GM19395 (cell line): ENCODE measurements at regions not wholly inside any gene's neighbourhood (a gene's known extent, or its start where the extent isn't known, plus 50 kb on each side); places are given as distances from the start of the nearest gene placed in this dataset.

Source experiments
- ATAC-seq: cut with Tn5 transposase; IDR thresholded peaks from one replicate; pipeline ENCODE4 v1.9.1; 2021; ENCODE audit warnings: mild to moderate bottlenecking, moderate library complexity; ENCODE audit not compliant: unreplicated experiment

- no peak for ATAC-seq
Observed at GRCh38 chr12:34289431-34290380, 267.4 kb downstream of the ALG10 start.

- no peak for ATAC-seq
Observed at GRCh38 chr12:34290381-34290995, 268.2 kb downstream of the ALG10 start.

DNA sequence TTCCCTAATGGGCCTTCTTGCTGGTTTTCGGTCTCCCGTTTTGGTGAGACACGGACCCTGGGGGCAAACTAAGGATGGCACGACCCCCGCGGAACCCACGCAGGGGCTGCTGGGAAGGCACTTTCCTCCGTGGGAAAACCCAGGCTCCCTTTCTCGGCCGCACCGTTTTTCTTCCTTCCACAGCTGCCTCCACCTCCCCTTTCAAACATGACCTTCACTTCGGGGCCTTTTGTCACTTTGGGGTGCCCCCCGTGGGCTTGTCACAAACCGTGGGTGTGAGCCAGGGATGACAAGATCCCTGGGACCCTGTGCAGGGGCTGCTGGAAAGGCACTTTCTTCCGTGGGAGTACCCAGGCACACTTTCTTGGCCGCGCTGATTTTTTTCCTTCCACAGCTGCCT, 268.7 kb downstream of the ALG10 start:
- no peak for ATAC-seq

GRCh38 chr12:34291426-34291901, 269.2 kb downstream of the ALG10 start:
- ATAC-seq = no peak

DNA sequence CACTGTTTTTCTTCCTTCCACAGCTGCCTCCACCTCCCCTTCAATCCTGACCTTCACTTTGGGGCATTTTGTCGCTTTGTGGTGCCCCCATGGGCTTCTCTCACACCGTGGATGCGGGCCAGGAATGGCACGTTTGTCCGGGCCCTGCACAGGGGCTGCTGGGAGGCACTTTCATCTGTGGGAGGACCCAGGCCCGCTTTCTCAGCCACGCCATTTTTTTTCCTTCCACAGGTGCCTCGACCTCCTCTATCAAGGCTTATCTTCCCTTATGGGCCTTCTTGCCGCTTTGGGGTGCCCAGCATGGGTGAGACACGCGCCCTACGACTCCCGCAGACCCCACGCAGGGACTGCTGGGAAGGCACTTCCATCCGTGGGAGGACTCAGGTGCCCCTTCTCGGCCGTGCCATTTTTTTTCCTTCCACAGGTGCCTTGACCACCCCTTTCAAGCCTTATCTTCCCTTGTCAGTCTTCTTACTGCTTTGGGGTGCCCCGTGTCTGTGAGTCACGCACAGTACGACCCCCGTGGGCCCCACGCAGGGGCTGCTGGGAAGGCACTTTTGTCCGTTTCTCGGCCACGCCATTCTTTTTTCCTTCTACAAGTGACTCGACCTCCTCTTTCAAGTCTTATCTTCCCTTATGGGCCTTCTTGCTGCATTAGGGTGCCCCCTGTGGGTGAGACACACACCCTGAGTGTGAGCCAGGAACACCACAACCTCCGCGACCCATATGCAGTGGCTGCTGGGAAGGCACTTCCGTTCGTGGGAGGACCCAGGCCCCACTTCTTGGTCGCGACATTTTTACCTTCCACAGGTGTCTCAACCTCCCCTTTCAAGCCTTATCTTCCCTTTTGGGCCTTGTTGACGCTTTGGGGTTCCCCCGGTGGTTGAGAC, 270.7 kb downstream of the ALG10 start:
- ATAC-seq = no peak

DNA sequence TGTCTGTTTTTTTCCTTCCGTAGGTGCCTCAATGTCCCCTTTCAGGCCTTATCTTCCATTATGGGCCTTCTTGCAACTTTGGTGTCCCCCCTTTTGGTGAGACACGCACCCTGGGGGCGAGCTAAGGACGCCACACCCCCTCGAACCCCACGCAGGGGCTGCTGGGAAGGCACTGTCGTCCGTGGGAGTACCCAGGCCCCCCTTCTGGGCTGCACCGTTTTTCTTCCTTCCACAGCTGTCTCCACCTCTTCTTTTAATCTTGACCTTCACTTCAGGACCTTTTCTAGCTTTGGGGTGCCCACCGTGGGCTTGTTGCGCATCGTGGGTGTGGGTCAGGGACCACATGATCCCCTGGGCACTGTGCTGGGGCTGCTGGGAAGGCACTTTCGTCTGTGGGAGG, 271.8 kb downstream of the ALG10 start:
- ATAC-seq = no peak

- no peak for ATAC-seq
Observed at GRCh38 chr12:34294671-34295365, 272.5 kb downstream of the ALG10 start.

- no peak for ATAC-seq
Observed at GRCh38 chr12:34295366-34296142, 273.3 kb downstream of the ALG10 start.

DNA sequence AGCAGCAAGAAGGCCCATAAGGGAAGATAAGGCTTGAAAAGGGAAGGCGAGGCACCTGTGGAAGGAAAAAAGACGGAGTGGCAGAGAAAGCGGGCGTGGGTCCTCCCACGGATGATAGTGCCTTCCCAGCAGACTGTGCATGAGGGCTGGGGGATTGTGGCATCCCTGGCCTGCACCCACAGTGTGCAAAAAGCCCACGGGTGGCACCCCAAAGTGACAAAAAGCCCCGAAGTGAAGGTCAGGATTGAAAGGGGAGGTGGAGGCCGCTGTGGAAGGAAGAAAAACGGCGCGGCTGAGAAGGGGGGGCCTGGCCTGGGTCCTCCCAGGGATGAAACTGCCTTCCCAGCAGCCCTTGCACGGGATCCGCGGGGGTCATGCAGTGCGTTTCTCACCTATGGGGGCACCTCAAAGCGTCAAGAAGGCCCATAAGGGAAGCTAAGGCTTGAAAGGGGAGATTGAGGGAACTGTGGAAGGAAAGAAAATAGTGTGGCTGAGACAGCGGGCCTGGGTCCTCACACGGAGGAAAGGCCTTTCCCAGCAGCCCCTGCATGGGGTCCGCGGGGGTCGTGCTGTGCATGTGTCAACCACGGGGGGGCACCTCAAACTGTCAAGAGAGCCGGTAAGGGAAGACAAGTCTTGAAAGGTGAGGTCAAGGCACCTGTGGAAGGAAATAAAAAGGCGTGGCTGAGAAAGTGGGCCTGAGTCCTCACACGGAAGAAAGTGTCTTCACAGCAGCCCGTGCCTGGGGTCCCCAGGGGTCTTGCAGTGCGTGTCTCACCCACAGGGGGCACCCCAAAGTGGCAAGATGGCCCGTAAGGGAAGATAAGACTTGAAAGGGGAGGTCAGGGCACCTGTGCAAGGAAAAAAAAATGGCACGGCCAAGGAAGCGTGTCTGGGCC, 274.1 kb downstream of the ALG10 start:
- no peak for ATAC-seq

DNA sequence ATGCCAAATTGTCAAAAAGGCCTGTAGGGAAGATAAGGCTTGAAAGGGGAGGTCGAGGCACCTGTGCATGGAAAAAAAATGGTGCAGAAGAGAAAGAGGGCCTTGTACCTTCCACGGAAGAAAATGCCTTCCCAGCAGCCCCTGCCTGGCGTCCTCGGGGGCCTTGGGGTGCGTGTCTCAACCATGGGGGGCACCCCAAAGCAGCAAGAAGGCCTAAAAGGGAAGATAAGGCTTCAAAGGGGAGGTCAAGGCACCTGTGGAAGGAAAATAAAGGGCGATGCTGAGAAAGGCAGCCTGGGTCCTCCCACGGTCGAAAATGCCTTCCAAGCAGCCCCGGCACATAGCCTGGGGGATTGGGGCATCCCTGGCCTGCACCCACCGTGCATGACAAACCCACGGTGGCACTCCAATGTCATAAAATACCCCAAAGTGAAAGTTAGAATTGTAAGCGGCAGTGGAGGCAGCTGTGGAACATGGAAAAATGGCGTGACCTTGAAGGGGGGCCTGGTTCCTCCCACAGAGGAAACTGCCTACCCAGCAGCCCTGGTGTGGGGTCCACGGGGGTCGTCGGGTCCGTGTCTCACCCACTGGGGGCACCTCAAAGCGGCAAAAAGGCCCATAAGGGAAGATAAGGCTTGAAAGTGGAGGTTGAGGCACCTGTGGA, 275.0 kb downstream of the ALG10 start:
- ATAC-seq = no peak

DNA sequence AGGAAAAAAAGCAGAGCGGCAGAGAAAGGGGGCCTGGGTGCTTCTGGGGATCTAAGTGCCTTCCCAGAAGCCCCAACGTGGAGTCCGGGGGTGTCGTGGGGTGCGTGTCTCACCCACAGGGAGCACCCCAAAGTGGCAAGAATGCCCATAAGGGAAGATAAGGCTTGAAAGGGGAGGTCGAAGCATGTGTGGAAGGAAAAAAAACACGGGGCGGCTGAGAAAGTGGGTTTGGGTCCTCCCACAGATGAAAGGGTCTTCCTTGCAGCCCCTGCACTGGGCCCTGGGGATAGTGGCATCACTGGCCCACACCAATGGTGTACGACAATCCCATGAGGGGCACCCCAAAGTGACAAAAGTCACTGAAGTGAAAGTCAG, 275.5 kb downstream of the ALG10 start:
- no peak for ATAC-seq

DNA sequence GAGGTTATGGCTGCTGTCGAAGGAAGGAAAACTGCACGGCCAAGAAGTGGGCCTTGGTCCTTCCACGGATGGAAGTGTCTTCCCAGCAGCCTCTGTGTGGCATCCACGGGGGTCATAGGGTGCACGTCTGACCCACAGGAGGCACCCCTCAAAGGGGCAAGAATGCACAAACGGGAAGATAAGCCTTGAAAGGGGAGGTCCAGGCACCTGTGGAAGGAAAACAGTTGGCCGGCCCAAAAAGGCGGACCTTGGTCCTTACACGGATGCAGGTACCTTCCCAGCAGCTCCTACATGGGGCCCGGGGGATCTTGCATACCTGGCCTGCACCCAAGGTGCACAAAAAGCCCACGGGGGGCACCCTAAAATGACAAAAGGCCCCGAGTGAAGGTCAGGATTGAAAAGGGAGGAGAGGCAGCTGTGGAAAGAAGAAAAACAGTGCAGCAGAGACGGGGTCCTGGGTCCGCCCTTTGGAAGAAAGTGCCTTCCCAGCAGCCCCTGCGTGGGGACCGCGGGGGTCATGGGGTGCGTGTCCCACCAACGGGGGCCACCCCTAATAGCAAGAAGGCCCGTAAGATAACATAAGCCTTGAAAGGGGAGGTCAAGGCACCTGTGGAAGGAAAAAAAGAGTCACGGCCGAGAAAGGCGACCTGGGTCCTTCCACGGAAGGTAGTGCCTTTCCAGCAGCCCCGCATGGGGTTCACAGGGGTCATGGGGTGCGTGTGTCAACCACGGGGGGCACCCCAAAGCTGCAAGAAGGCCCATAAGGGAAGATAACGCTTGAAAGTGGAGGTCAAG, 276.1 kb downstream of the ALG10 start:
- no peak for ATAC-seq

DNA sequence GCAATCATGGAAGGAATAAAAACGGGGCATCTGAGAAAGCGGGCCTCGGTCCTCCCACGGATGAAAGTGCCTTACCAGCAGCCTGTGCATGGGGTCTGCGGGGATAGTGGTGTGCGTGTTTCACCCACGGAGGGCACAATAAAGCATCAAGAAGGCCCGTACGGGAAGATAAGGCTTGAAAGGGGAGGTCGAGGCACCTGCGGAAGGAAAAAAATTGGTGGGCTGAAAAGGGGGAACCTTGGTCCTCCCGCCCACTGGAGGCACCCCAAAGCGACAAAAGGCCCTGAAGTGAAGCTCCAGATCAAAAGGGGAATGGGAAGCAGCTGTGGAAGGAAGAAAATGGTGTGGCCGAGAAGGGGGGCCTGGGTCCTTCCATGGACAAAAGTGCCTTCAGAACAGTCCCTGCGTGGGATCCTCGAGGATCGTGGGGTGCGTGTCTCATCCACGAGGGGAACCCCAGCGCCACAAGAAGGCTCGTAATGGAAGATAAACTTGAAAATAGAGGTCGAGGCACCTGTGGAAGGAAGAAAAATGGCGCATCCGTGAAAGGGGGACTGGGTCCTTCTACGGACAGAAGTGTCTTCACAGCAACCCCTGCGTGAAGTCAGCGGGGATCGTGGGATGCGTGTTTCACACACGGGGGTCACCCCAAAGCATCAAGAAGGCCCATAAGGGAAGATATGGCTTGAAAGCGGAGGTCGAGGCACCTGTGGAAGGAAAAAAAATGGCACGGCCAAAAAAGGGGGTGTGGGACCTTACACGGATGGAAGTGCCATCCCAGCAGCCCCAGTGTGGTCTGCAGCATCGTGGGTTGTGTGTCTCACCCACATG, 276.9 kb downstream of the ALG10 start:
- ATAC-seq = no peak

- no peak for ATAC-seq
Observed at GRCh38 chr12:34299802-34300193, 277.5 kb downstream of the ALG10 start.

DNA sequence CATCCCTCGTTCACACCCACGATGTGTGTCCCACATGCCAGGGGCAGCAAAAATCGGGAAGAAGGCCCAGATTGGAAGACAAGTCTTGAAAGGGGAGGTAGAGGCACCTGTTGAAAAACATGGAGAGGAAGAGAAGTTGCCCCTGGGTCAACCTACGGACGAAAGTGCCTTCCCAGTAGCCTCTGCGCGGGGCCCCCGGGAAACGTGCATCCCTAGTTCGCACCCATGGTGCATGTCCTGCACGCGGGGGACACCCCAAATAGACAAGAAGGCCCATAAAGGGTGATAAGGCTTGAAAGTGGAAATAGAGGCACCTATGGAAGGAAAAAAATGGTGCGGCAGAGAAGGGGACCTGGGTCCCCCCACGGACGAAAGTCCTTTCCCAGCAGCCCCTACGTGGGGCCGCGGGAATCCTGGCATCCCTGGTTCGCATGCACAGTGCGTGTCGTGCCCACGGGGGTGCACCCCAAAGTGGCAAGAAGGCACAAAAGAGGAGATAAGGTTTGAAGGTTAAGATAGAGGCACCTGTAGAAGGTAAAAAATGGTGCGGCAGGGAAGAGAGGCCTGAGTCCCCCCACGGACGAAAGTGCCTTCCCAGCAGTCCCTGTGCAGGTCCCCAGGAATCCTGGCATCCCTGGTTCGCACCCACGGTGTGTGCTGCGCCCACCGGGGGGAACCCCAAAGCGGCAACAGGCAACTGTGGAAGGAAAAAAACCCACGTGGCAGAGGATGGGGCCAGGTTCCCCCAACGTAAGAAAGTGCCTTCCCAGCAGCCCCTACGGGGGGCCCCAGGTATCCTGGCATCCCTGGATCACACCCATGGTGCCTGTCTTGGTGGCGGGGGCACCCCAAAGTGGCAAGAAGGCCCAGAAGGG, 278.3 kb downstream of the ALG10 start:
- ATAC-seq = no peak
